SHP77 treated with DMSO at 0.1 percent for 48 hours (cell line): ENCODE measurements at regions not wholly inside any gene's neighbourhood (a gene's known extent, or its start where the extent isn't known, plus 50 kb on each side); places are given as distances from the start of the nearest gene placed in this dataset.

Source experiments
- DNase-seq: peaks from one replicate; lab custom pipeline; 2025; lab: John Stamatoyannopoulos, UW

- no peak for DNase-seq
Observed at GRCh38 chr11:119793335-119793984, 64.5 kb upstream of the NECTIN1 start.

GRCh38 chr11:119791701-119792151 lies 62.7 kb upstream of the NECTIN1 start:
- DNase-seq = no peak

GRCh38 chr11:119791047-119791446 lies 62.0 kb upstream of the NECTIN1 start:
- DNase-seq = no peak

- no peak for DNase-seq
Observed at GRCh38 chr11:119790476-119790875, 61.5 kb upstream of the NECTIN1 start.

- no peak for DNase-seq
Observed at GRCh38 chr11:119789766-119790407, 60.9 kb upstream of the NECTIN1 start.

- DNase-seq = no peak
Observed at GRCh38 chr11:119788911-119789560, 60.0 kb upstream of the NECTIN1 start.

- no peak for DNase-seq
Observed at GRCh38 chr11:119788096-119788883, 59.3 kb upstream of the NECTIN1 start.

- no peak for DNase-seq
Observed at GRCh38 chr11:119787074-119787461, 58.1 kb upstream of the NECTIN1 start.

- no peak for DNase-seq
Observed at GRCh38 chr11:119786431-119787073, 57.6 kb upstream of the NECTIN1 start.

GRCh38 chr11:119785131-119785530 lies 56.1 kb upstream of the NECTIN1 start:
- DNase-seq = no peak

GRCh38 chr11:119784421-119784820 lies 55.4 kb upstream of the NECTIN1 start:
- no peak for DNase-seq

GRCh38 chr11:119783466-119784400 lies 54.7 kb upstream of the NECTIN1 start:
- no peak for DNase-seq

GRCh38 chr11:119782739-119783072 lies 53.7 kb upstream of the NECTIN1 start:
- no peak for DNase-seq

- DNase-seq = no peak
Observed at GRCh38 chr11:119782006-119782738, 53.2 kb upstream of the NECTIN1 start.

- no peak for DNase-seq
Observed at GRCh38 chr11:119780222-119780953, 51.4 kb upstream of the NECTIN1 start.

- no peak for DNase-seq
Observed at GRCh38 chr11:119779195-119780071, 50.4 kb upstream of the NECTIN1 start.
